ENCODE measurements at regions not wholly inside any gene's neighbourhood (a gene's known extent, or its start where the extent isn't known, plus 50 kb on each side); places are given as distances from the start of the nearest gene placed in this dataset.
A peak's percentile ranks its signal among the peaks of the same experiment; 100 is the strongest.
"Not testable (repeated sequence)": the region's sequence is repeated elsewhere in the genome, so short reads cannot be mapped to it uniquely, and the experiment has no call there.

DNA sequence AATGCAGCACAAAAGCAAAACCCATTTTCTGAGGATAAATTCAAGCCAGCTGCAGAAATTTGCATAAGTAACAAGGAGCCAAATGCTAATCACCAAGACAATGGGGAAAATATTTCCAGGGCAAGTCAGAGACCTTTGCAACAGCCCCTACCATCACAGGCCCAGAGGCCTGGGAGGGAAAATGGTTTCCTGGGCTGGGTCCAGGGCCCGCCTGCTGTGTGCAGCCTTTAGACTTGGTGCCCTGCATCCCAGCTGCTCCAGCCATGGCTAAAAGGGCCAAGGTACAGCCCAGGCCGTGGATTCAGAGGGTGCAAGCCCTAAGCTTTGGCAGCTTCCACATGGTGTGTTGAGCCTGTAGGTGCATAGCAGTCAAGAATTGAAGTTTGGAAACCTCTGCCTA, 309.5 kb upstream of the SGCG start:
- DNase-seq: no peak

DNA sequence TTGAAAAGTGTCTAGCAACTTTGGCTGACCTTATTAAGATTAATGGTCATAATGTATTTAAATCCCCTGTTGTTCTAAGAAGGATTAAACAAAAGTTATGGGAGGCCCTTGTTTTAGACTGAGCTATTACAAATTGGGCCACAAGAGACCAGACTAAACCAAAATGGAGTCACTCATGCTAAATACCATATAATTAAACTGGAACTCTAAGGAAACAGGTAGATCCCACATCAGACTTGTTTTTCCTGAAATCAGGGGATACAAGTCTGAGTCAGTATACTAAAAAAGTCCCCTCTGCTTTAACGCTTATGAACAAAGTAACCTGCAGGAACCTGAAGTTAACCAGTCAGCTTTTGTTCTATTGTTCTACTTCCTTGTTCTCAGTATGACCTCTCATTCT, 305.9 kb upstream of the SGCG start:
- DNase-seq: no peak

DNA sequence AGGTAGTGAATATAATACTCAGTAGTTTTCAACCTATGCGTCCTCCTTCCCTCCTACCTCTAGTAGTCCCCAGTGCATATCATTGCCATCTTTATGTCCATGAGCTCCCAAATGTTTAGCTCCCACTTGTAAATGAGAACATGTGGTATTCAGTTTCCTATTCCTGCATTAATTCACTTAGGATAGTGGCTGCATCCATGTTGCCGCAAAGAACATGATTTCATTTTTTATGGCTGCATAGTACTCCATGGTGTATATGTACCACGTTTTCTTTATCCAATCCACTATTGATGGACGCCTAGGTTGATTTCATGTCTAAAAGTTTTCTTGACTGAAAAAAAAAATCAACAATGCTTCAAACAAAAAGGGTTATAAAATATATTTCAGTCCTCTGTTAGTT, 303.4 kb upstream of the SGCG start:
- DNase-seq: no peak

DNA sequence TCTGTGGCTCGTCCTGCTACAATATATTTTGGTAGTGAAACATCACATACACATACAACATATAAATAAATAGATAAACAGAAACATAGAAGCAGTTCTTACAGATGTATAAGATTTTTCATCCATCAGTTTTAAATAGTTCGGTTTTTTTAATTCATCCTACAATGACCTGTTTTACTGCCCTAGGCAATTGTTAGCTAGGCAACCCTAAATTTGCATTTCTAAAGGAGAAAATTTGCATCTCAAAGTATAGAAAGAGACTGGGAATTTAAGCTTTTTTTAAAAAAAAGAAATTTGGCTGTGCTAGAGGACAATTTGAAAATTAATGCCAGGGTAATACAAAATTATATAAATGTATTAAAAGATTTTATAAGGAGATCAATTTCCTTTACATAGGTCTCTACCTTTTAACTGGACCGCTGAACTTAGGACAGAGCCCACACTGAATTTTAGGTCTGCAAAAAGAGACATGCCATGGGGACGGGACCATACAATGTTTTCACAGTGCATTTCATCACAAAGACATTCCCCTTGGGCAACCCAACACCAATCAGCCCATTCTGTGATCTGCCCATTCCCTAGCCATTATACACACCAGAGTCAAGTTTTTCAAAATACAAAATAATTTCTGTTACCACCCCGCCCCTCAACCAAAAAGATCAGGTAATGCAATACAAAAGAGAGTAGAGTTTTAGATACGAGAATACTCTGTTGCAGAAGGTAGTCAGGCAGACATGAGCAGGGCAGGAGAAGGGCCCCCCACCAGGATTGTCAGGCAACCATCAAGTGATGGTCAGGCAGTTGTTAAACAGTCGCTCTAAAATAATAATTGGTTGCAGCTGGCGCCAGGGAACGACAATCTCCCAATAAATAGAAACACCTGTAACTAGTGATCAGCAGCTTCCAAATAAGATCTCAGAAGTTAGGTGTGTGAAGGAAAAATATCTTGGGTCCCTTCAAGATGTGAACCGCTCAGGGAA, 299.7 kb upstream of the SGCG start:
- peak; percentile 50 for DNase-seq

DNA sequence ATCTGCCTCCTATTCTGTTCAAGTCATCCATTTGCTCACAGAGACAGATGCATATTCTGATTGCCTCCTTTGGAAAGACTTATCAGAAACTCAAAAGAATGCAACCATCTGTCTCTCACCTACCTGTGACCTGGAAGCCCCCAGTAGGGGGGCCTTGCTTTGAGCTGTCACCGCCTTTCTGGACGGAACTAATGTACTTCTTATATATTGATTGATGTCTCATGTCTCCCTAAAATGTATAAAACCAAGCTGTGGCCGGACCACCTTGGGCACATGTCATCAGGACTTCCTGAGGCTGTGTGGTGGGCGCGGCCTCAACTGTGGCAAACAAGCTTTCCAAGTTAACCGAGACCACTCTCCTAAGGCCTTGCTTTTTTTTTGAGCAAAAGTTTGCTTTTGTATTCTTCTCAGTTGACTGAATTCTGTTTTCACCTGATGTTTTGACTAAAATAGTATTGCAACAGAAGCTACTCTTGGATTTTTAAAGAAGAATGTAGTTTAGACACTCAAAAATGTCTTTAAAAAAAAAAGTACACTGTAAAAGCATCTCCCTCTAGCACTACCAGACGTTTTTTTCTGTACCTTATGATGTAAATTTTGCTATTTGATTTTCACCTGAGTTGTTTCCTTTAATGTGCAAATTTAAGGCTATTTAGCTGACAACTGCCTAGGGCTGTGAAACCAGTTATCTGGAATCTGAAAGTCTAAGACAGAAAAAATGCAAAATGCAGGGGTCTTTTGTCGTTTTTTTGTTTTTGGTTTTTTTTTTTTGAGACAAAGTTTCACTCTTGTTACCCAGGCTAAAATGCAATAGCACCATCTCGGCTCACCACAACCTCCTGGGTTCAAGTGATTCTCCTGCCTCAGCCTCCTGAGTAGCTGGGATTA, 298.8 kb upstream of the SGCG start:
- DNase-seq: not testable (repeated sequence)

DNA sequence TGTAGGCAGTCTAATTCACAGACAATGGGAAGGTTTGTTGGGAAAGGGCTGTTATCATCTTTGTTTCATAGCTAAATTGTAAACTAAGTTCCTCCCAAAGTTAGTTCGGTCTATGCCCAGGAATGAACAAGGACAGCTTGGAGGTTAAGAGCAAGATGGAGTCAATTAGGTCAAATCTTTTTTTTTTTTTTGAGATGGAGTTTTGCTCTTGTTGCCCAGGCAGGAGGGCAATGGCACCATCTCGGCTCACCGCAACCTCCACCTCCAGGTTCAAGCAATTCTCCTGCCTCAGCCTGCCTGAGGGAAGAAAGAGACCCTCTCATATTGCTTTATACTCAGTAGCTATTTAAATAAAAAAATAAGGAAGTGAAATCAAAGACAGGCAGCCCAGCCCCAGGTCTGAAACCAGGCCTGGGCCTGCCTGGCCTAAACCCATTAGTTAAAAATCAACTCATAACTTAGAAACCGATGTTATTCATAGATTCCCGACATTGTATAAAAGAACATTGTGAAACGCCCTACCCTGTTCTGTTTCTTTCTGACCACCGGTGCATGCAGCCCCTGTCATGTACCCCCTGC, 297.4 kb upstream of the SGCG start:
- no peak for DNase-seq

DNA sequence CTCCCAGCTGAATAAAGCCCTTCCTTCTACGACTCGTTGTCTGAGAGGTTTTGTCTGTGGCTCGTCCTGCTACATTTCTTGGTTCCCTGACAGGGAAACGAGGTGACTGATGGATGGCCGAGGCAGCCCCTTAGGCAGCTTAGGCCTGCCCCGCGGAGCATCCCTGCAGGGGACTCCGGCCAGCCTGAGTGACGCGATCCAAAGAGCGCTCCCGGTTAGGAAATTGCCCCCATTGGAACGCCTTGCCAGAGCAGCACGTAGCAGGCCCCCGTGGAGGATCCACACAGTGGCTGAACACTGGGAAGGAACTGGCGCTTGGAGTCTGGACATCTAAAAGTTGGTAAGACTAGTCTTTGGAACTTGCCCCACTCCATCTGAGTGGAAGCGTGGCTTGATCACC, 296.8 kb upstream of the SGCG start:
- DNase-seq: no peak

DNA sequence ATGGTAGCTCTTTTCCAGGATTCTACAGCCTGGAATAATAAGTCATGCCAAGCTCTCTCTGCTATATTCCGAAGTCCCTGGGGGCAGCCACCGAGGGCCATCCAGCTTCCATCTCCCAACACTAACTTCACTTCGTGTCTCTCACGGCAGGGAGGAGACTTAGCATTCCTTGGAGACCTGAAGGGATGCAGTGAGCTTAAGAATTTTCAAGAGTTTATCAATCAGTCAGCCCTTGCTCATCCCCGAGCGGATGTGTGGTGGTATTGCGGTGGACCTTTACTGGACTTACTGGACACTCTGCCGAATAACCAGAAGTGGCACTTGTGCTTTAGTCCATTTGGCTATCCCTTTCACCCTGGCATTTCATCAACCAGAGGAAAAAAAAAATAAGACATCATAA, 294.7 kb upstream of the SGCG start:
- DNase-seq: not testable (repeated sequence)

DNA sequence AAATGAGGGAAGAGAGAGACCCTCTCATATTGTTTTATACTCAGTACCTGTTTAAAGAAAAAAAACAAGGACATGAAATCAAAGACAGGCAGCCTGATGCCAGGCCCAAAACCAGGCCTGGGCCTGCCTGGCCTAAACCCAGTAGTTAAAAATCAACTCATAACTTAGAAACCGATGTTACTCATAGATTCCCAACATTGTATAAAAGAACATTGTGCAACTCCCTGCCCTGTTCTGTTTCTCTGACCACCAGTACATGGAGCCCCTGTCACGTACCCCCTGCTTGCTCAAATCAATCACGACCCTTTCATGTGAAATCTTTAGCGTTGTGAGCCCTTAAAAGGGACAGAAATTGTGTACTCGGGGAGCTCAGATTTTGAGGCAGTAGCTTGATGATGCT, 291.4 kb upstream of the SGCG start:
- DNase-seq: not testable (repeated sequence)

DNA sequence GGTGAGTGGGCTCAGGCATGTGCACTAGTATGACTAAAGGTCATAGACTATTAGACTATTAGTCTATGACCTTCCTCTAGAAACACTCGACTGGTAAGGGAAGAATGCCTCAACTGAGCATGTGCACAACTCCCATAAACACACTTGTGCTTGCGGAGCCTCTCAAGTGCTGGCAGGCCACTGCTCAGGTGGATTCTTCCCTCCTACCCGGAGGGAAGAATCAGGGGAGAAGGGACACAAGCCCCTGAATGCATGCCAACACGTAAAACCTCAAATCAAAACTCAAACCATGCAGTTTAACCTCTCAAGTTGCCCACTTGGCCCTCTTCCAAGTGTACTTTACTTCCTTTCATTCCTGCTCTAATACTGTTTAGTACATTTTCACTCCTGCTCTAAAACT, 287.6 kb upstream of the SGCG start:
- DNase-seq: no peak

DNA sequence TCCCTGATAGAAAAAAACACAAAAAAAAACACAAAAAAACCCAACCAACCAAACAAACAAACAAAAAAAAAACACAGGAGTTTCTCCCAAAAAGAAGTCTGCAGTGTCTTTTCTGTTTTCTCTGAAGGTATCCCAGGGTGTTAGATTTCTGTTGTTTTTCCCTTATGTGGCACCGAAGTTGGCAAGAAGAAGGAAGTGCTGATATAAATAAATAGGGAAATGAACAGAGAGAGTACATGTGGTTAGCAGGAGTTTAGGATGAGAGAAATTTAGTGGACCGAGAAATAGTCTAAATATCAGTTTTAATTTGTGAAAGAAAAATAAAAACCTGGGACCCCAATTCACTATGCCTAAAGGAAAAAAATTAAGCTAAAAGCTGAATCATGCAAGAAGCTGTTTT, 287.0 kb upstream of the SGCG start:
- DNase-seq: no peak

DNA sequence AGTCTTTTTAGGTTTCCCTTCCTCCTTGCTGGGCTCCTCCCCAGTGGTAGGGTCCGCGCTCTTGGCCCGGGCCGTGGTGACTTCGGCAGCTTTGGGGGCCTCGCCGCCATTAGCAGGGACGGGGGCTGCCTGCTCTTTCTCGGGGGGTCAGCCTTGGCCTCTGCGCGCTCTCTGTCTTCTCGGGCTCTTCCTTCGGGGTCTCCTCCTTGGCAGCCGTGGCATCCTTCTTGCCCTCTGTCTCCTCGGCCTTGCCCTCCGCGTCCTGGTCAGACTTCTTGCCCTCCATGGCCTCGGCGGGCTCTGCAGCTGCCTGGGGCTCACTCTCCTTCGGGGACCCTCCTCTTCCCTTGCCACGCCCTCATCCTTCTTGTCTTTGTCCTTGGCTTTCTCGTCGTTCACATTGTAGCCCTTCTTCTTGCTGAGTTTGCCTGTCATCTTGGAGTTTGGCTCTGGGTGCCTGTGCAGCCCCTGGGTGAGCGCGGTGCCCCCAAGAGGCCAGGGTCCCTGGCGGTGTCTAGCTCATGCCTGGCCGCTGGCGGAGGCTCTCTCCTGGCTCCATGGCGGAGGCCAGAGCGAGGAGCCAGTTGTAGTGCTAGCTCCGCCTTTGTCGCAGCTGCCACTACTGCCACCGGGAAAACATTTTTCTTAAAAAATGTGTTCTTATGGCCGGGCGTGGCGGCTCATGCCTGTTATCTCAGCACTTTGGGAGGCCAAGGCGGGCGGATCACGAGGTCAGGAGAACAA, 283.0 kb upstream of the SGCG start:
- no peak for DNase-seq

DNA sequence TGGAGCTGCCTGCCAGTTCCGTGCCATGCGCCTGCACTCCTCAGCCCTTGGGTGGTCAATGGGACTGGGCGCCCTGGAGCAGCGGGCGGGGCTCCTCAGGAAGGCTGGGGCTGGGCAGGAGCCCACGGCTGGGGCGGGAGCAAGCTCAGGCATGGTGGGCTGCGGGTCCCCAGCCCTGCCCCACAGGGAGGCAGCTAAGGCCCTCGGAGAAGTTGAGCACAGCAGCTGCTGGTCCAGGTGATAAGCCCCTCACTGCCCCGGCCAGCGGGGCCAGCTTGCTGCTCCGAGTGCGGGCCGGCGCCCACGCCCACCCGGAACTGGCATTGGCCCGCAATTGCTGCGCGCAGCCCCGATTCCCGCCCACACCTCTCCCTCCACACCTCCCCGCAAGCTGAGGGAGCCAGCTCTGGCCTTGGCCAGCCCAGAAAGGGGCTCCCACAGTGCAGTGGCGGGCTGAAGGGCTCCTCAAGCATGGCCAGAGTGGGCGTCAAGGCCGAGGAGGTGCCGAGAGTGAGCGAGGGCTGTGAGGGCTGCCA, 280.3 kb upstream of the SGCG start:
- DNase-seq: not testable (repeated sequence)

DNA sequence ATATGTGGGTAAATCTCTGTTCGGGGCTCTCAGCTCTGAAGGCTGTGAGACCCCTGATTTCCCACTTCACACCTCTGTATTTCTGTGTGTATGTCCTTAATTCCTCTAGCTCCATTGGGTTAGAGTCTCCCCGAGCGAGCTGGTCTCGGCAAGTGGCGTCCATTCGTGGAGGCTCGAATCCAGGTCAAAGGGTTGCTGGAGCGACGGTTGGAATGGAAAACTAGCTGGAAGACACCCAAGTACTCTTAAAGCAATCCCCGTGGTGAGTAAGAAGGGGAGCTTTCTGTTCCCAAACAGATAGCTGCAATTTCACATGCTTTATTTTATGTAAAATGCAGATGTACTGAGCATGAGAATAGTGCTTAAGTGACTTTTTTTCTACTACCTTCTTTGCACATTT, 277.5 kb upstream of the SGCG start:
- DNase-seq: no peak

DNA sequence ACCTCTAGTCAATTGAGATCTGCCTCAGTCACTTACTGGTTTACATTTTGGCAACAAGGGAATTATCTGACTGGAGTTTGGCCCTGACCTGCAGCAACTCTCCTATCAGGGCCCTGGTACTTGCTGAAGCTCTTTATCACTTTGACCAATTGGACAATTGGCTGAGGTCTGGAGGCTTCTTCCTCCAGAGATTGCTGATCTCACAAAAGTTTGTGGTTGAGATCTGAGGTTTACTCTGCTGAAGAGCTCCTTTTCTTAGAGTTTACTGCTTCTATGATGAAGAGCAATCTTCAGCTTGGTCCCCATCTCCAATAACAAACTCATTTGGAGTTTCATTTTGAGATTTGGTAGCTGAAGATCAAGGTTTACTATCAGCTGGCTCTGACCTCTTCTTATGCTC, 276.9 kb upstream of the SGCG start:
- no peak for DNase-seq

DNA sequence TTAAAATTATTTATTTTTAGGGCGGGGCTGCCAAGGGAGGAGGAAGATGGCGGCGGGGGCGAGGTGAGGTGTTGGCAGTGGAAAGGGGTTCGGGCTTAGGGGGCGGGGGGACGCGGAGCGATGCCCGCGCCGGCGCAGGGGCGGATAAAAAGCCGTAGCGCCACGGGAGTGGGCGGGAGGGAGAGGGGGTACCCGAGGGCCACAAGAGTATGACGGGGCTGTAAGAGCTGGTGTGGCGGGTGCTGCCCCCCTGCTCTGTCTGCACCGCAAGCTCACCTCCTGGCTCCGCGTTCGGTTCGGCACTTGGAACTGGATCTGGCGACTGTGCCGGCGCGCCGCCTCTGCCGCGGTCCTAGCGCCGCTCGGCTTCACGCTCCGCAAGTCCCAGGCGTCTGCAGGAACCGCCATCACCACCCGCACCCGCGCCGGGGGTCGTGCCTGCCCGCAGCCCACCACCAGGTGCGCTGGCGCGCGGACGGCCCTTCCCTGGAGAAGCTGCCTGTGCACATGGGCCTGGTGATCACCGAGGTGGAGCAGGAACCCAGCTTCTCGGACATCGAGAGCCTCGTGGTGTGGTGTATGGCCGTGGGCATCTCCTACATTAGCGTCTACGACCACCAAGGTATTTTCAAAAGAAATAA, 265.2 kb upstream of the SGCG start:
- DNase-seq: peak; percentile 82

DNA sequence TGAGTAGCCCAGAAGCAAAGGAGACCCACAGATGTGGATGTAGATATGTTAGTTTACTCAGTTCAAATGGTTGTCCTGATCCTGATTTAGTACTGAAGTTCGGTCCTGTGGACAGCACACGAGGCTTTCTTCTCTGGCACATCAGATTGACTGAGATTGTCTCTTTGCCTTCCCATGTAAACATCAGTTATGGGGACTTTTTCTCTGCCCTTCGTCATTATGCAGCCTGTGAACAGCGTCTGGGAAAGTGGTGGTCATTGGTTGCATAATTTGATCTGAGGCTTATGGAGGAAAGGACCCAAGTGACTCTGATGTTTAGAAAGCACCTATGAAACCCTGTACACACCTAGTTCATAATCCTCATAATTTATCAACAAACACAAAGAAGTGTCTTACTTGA, 264.5 kb upstream of the SGCG start:
- peak; percentile 57 for DNase-seq

DNA sequence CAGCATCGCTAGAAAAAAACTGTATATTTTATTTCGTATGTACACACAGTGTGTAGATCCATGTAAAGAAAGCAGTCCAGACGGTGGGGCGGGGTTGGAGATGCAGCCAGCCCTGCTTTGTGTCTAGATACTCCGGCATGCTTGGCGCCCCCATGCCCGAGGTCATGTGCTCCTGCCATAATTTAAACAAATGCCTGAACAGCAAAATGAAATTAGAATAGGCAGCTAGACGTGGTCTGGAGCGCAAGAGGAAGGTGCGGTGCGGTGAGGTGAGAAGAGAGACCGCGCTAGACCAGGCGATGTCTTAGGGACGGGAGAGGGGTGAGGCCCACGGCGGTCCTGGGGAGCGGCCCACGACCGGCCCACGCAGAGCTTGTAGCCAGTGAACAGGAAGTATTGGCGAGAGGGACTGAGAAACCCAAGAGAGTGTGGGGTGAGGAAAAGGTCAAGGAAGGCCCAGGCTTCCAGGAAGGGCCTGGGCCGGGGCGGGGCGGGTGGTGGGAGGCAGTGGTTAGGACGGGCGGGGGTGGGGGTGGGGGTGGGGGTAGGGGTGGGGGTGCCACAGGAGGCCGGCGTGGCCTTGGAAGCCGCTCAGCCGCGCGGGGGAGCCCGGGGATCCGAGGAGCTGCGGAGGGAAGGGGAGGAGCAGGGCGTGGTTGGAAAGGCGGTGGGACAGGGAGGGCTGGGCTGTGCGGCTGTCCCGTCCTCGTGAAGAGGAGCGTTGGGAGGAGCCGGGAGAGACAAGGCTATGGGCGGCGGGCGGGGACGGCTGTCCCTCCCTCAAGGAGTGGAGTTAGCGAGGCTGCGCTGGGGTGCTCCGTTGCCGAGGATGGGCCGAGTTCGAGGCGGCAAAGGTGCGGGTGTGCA, 254.7 kb upstream of the SGCG start:
- no peak for DNase-seq

DNA sequence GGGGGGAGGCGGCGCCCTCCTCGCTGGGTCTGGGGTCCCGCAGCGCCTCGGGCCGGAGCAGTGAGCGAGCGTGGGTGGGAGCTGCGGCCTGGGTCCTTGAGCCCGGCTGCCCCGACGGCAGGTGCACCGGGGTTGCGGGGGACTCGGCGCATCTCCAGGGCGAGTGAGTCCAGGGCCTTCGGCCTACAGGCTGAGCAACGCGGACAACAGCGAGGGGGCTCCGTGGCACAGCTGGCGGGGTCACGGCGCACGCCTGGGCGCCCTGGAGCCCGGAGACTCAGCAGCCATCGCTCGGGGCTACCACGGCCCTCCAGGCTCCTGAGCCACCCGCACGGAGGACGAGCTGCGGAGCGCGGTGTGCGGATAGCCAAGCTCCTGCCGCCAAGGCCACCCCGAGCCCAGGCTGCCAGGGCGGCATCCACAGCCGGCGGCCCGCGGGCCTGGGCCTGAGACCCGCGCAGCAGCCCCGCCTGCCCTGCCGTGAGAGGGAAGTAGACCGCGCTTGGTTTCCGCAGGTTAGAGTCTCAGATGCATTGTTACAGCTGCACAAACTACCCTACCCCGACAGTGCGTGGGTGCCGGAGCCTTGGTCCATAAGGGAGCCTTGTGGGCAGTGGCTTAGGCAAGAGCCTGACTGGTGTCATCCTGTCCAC, 253.9 kb upstream of the SGCG start:
- DNase-seq: no peak

DNA sequence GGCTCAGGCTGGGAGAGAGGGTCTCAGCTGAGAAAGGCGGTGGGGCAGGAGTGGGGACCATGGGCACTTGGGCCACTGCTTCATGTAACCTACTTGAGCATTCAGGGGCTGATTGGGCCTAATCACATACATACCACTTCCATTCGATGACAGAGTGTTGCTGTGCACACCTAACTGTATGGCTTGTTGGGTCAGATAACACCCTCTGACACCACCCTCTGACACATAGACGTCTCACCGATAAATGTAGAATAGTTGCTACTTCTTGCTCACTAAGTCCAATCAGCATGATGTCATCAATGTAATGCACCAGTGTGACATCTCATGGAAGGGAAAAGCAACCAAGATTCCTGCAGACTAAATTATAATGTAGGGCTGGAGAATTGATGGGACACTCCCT, 252.9 kb upstream of the SGCG start:
- not testable (repeated sequence) for DNase-seq

All from NCI-H748 treated with DMSO at 0.1 percent for 48 hours (cell line).